ENCODE measurements at regions not wholly inside any gene's neighbourhood (a gene's known extent, or its start where the extent isn't known, plus 50 kb on each side); places are given as distances from the start of the nearest gene placed in this dataset.

- no peaks in the 10 kb centered on the region for H3K79me2 ChIP-seq (ENCODE audit: control insufficient read depth, low read length)
Measured at GRCh38 chr7:67653856-67654454, 657.3 kb downstream of the TYW1 start.

GRCh38 chr7:67654642-67655041 lies 658.0 kb downstream of the TYW1 start:
- H3K4me3 ChIP-seq (ENCODE audit: low read length), result no peak overlapping the region
- H4K20me1 ChIP-seq (ENCODE audit: control insufficient read depth, insufficient read depth, low read depth, low read length), result no peaks in the 10 kb centered on the region

More at GRCh38 chr7:67653856-67654454, 657.3 kb downstream of the TYW1 start:
- no peak overlapping the region for H3K27ac ChIP-seq (ENCODE audit: low read depth, low read length)
- no peaks in the 10 kb centered on the region for H3K9me3 ChIP-seq (ENCODE audit: control insufficient read depth, insufficient read depth, low read length)
- H3K9me2 ChIP-seq (replicated peaks; ENCODE audit: control insufficient read depth, low read length), result no peaks in the 10 kb centered on the region
- no peaks in the 10 kb centered on the region for H3K27me3 ChIP-seq (ENCODE audit: control insufficient read depth, low read length)
- no peaks in the 10 kb centered on the region for H3F3A ChIP-seq (ENCODE audit: control insufficient read depth, insufficient read depth)
- no peak for TF ChIP-seq CTCF (IDR thresholded peaks at IDR 0.05; ENCODE audit: low read depth, low read length, poor library complexity, severe bottlenecking)
- no peak for TF ChIP-seq EZH2phosphoT487 (IDR thresholded peaks at IDR 0.05; ENCODE audit: borderline replicate concordance, low read length)
- no peak overlapping the region for H3K4me3 ChIP-seq (ENCODE audit: low read length)
- H3K36me3 ChIP-seq (ENCODE audit: control insufficient read depth, low read length), result no peaks in the 10 kb centered on the region
- H3K4me1 ChIP-seq (ENCODE audit: control insufficient read depth, low read length), result no peaks in the 10 kb centered on the region
- no peak overlapping the region for H3K4me2 ChIP-seq (ENCODE audit: low read length)
- no peaks in the 10 kb centered on the region for H4K20me1 ChIP-seq (ENCODE audit: control insufficient read depth, insufficient read depth, low read depth, low read length)

GRCh38 chr7:67655168-67655567 lies 658.5 kb downstream of the TYW1 start:
- H3K4me3 ChIP-seq (ENCODE audit: low read length), result no peak overlapping the region
- no peaks in the 10 kb centered on the region for H3K9me2 ChIP-seq (replicated peaks; ENCODE audit: control insufficient read depth, low read length)
- no peaks in the 10 kb centered on the region for H3K36me3 ChIP-seq (ENCODE audit: control insufficient read depth, low read length)
- H3K9me3 ChIP-seq (ENCODE audit: control insufficient read depth, insufficient read depth, low read length), result no peaks in the 10 kb centered on the region
- H3K27ac ChIP-seq (ENCODE audit: low read depth, low read length), result no peak overlapping the region
- no peaks in the 10 kb centered on the region for H4K20me1 ChIP-seq (ENCODE audit: control insufficient read depth, insufficient read depth, low read depth, low read length)
- H3K4me2 ChIP-seq (ENCODE audit: low read length), result no peak overlapping the region
- TF ChIP-seq CTCF (IDR thresholded peaks at IDR 0.05; ENCODE audit: low read depth, low read length, poor library complexity, severe bottlenecking) (no peak), EZH2phosphoT487 (IDR thresholded peaks at IDR 0.05; ENCODE audit: borderline replicate concordance, low read length) (no peak)
- no peaks in the 10 kb centered on the region for H3K27me3 ChIP-seq (ENCODE audit: control insufficient read depth, low read length)
- H3K79me2 ChIP-seq (ENCODE audit: control insufficient read depth, low read length), result no peaks in the 10 kb centered on the region
- H3K4me1 ChIP-seq (ENCODE audit: control insufficient read depth, low read length), result no peaks in the 10 kb centered on the region
- no peaks in the 10 kb centered on the region for H3F3A ChIP-seq (ENCODE audit: control insufficient read depth, insufficient read depth)

More at GRCh38 chr7:67654642-67655041, 658.0 kb downstream of the TYW1 start:
- Histone ChIP-seq H3K79me2 (ENCODE audit: control insufficient read depth, low read length) (no peaks in the 10 kb centered on the region), H3K4me1 (ENCODE audit: control insufficient read depth, low read length) (no peaks in the 10 kb centered on the region), H3K9me3 (ENCODE audit: control insufficient read depth, insufficient read depth, low read length) (no peaks in the 10 kb centered on the region), H3K36me3 (ENCODE audit: control insufficient read depth, low read length) (no peaks in the 10 kb centered on the region), H3K4me2 (ENCODE audit: low read length) (no peak overlapping the region), H3K27ac (ENCODE audit: low read depth, low read length) (no peak overlapping the region), H3K9me2 (replicated peaks; ENCODE audit: control insufficient read depth, low read length) (no peaks in the 10 kb centered on the region), H3K27me3 (ENCODE audit: control insufficient read depth, low read length) (no peaks in the 10 kb centered on the region), H3F3A (ENCODE audit: control insufficient read depth, insufficient read depth) (no peaks in the 10 kb centered on the region)
- TF ChIP-seq CTCF (IDR thresholded peaks at IDR 0.05; ENCODE audit: low read depth, low read length, poor library complexity, severe bottlenecking) (no peak), EZH2phosphoT487 (IDR thresholded peaks at IDR 0.05; ENCODE audit: borderline replicate concordance, low read length) (no peak)

All from DOHH2 (cell line).